ENCODE measurements at regions not wholly inside any gene's neighbourhood (a gene's known extent, or its start where the extent isn't known, plus 50 kb on each side); places are given as distances from the start of the nearest gene placed in this dataset.

DNA sequence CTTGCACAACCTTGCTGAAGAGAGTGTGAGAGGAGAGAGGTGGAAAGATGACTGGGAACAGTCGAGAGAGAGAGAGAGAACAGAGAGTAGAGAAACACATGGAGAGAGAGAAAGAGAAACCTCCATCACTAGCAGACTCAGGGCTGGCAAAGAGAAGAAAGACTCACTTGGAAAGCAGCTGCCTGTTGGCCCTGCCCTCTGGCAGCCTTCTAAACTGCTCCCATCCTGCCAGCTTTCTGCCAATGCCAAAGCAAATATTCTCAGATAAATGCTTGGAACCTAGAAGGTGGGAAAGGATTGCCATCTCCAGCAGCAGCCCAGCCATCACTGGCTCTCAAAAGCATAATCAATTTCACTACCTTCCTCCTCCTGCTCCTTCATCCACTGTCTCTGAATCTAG is 107.9 kb upstream of the WSCD2 start:
- no peak overlapping the region for H3K4me3 ChIP-seq (IDR thresholded peaks at IDR 0.05; ENCODE audit: insufficient read depth, low read depth, low read length)
- no peak overlapping the region for H3K9ac ChIP-seq
- no peaks in the 10 kb centered on the region for H3K27me3 ChIP-seq (ENCODE audit: insufficient read depth, low read depth)
- TF ChIP-seq CTCF (conservative IDR thresholded peaks at IDR 0.05; ENCODE audit: low read depth, low read length): no peak
- no peak overlapping the region for H3K27ac ChIP-seq
- H3K79me2 ChIP-seq (ENCODE audit: insufficient read depth, low read depth): no peaks in the 10 kb centered on the region
- no peak overlapping the region for H3K4me2 ChIP-seq
- no peaks in the 10 kb centered on the region for H4K20me1 ChIP-seq (ENCODE audit: insufficient read depth)
- H3K4me1 ChIP-seq (ENCODE audit: low read depth, poor library complexity, severe bottlenecking): no peaks in the 10 kb centered on the region
- H2AFZ ChIP-seq (ENCODE audit: low read depth): no peak overlapping the region
- no peaks in the 10 kb centered on the region for H3K36me3 ChIP-seq (ENCODE audit: insufficient read depth)

GRCh38 chr12:108021949-108022522 is 107.1 kb upstream of the WSCD2 start:
- Histone ChIP-seq H4K20me1 (ENCODE audit: insufficient read depth) (no peaks in the 10 kb centered on the region), H3K4me1 (ENCODE audit: low read depth, poor library complexity, severe bottlenecking) (no peaks in the 10 kb centered on the region), H3K27ac (no peak overlapping the region), H3K4me2 (no peak overlapping the region), H3K27me3 (ENCODE audit: insufficient read depth, low read depth) (no peaks in the 10 kb centered on the region), H3K9ac (no peak overlapping the region), H3K4me3 (IDR thresholded peaks at IDR 0.05; ENCODE audit: insufficient read depth, low read depth, low read length) (no peak overlapping the region), H2AFZ (ENCODE audit: low read depth) (no peak overlapping the region), H3K36me3 (ENCODE audit: insufficient read depth) (no peaks in the 10 kb centered on the region), H3K79me2 (ENCODE audit: insufficient read depth, low read depth) (no peaks in the 10 kb centered on the region)
- TF ChIP-seq CTCF (conservative IDR thresholded peaks at IDR 0.05; ENCODE audit: low read depth, low read length): no peak

GRCh38 chr12:108029051-108029835 is 99.8 kb upstream of the WSCD2 start:
- Histone ChIP-seq H3K9ac (no peak overlapping the region), H3K27ac (no peak overlapping the region), H3K4me3 (IDR thresholded peaks at IDR 0.05; ENCODE audit: insufficient read depth, low read depth, low read length) (no peak overlapping the region), H3K27me3 (ENCODE audit: insufficient read depth, low read depth) (no peaks in the 10 kb centered on the region), H4K20me1 (ENCODE audit: insufficient read depth) (no peaks in the 10 kb centered on the region), H2AFZ (ENCODE audit: low read depth) (no peak overlapping the region), H3K79me2 (ENCODE audit: insufficient read depth, low read depth) (no peaks in the 10 kb centered on the region), H3K4me1 (ENCODE audit: low read depth, poor library complexity, severe bottlenecking) (no peaks in the 10 kb centered on the region), H3K4me2 (no peak overlapping the region), H3K36me3 (ENCODE audit: insufficient read depth) (no peaks in the 10 kb centered on the region)
- no peak for TF ChIP-seq CTCF (conservative IDR thresholded peaks at IDR 0.05; ENCODE audit: low read depth, low read length)

DNA sequence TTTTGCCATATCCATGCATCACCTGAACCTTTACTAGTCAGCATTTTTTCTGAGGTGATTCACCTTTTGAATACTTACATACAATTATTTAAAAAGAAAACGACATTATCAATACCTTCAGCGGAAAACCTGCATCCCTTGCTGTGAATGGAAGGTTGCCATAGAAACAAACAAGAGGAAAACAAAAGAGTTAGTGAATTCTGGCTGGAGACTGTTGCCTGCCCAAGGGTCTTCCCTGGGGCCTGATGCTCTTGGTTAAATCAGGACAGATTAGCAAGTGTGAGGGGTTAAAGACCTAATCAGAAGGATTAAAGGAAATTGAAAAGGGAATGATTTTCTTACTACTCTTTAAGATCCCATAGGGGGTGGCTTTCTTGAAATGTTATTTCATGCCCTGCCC is 96.0 kb upstream of the WSCD2 start:
- TF ChIP-seq CTCF (conservative IDR thresholded peaks at IDR 0.05; ENCODE audit: low read depth, low read length): no peak
- H3K4me2 ChIP-seq: no peak overlapping the region
- H3K4me3 ChIP-seq (IDR thresholded peaks at IDR 0.05; ENCODE audit: insufficient read depth, low read depth, low read length): no peak overlapping the region
- H3K4me1 ChIP-seq (ENCODE audit: low read depth, poor library complexity, severe bottlenecking): no peaks in the 10 kb centered on the region
- H4K20me1 ChIP-seq (ENCODE audit: insufficient read depth): no peaks in the 10 kb centered on the region
- no peak overlapping the region for H3K9ac ChIP-seq
- no peaks in the 10 kb centered on the region for H3K79me2 ChIP-seq (ENCODE audit: insufficient read depth, low read depth)
- H3K27ac ChIP-seq: no peak overlapping the region
- H3K36me3 ChIP-seq (ENCODE audit: insufficient read depth): no peaks in the 10 kb centered on the region
- no peak overlapping the region for H2AFZ ChIP-seq (ENCODE audit: low read depth)
- no peaks in the 10 kb centered on the region for H3K27me3 ChIP-seq (ENCODE audit: insufficient read depth, low read depth)

Data from KMS-11 (cell line).